ENCODE measurements at regions not wholly inside any gene's neighbourhood (a gene's known extent, or its start where the extent isn't known, plus 50 kb on each side); places are given as distances from the start of the nearest gene placed in this dataset.

GRCh38 chr21:37967036-37967435 is 50.8 kb upstream of the KCNJ6 start:
- no peak for DNase-seq (ENCODE audit: low read depth)

GRCh38 chr21:37968744-37969143 is 52.5 kb upstream of the KCNJ6 start:
- no peak for DNase-seq (ENCODE audit: low read depth)

GRCh38 chr21:37970548-37970947 is 54.3 kb upstream of the KCNJ6 start:
- no peak for DNase-seq (ENCODE audit: low read depth)

- no peak for DNase-seq (ENCODE audit: low read depth)
Observed at GRCh38 chr21:37971390-37971950, 55.2 kb upstream of the KCNJ6 start.

GRCh38 chr21:37974081-37974480 is 57.8 kb upstream of the KCNJ6 start:
- DNase-seq (ENCODE audit: low read depth): no peak

- DNase-seq (ENCODE audit: low read depth): no peak
Observed at GRCh38 chr21:37982496-37983318, 66.5 kb upstream of the KCNJ6 start.

GRCh38 chr21:37983336-37984095 is 67.3 kb upstream of the KCNJ6 start:
- DNase-seq (ENCODE audit: low read depth): no peak

GRCh38 chr21:37984416-37984815 is 68.2 kb upstream of the KCNJ6 start:
- no peak for DNase-seq (ENCODE audit: low read depth)

GRCh38 chr21:37986000-37986399 is 69.7 kb upstream of the KCNJ6 start:
- no peak for DNase-seq (ENCODE audit: low read depth)

GRCh38 chr21:37986751-37987399 is 70.6 kb upstream of the KCNJ6 start:
- DNase-seq (ENCODE audit: low read depth): no peak

GRCh38 chr21:37987668-37988067 is 71.4 kb upstream of the KCNJ6 start:
- no peak for DNase-seq (ENCODE audit: low read depth)

- no peak for DNase-seq (ENCODE audit: low read depth)
Observed at GRCh38 chr21:37993071-37993470, 76.8 kb upstream of the KCNJ6 start.

- no peak for DNase-seq (ENCODE audit: low read depth)
Observed at GRCh38 chr21:37994211-37994610, 78.0 kb upstream of the KCNJ6 start.

GRCh38 chr21:38012672-38013071 is 96.4 kb upstream of the KCNJ6 start:
- DNase-seq (ENCODE audit: low read depth): no peak

- peak; percentile 3 for DNase-seq (ENCODE audit: low read depth)
Observed at GRCh38 chr21:38013741-38014140, 97.5 kb upstream of the KCNJ6 start.

GRCh38 chr21:38014298-38014697 is 98.0 kb upstream of the KCNJ6 start:
- no peak for DNase-seq (ENCODE audit: low read depth)

GRCh38 chr21:38027901-38028498 is 111.7 kb upstream of the KCNJ6 start:
- no peak for DNase-seq (ENCODE audit: low read depth)

- DNase-seq (ENCODE audit: low read depth): no peak
Observed at GRCh38 chr21:38032082-38032801, 116.0 kb upstream of the KCNJ6 start.

GRCh38 chr21:38036016-38036415 is 119.8 kb upstream of the KCNJ6 start:
- no peak for DNase-seq (ENCODE audit: low read depth)

GRCh38 chr21:38037416-38037815 is 121.2 kb upstream of the KCNJ6 start:
- no peak for DNase-seq (ENCODE audit: low read depth)

GRCh38 chr21:38039369-38039768 is 123.1 kb upstream of the KCNJ6 start:
- no peak for DNase-seq (ENCODE audit: low read depth)

Measured in myocyte (in vitro differentiated cells).